GM18507 (cell line): ENCODE measurements at regions not wholly inside any gene's neighbourhood (a gene's known extent, or its start where the extent isn't known, plus 50 kb on each side); places are given as distances from the start of the nearest gene placed in this dataset.
A peak's percentile ranks its signal among the peaks of the same experiment; 100 is the strongest.

ENCODE experiments used
- DNase-seq: peaks from one replicate; pipeline ENCODE4 v3.0.0; 2011; ENCODE audit warnings: low read depth; ENCODE audit not compliant: insufficient read length; ENCODE audit errors: extremely low spot score
- FAIRE-seq: peaks from 2 replicates; lab custom pipeline; 2011; peaks lifted over from hg19 to GRCh38; lab: Jason Lieb, UNC

DNA sequence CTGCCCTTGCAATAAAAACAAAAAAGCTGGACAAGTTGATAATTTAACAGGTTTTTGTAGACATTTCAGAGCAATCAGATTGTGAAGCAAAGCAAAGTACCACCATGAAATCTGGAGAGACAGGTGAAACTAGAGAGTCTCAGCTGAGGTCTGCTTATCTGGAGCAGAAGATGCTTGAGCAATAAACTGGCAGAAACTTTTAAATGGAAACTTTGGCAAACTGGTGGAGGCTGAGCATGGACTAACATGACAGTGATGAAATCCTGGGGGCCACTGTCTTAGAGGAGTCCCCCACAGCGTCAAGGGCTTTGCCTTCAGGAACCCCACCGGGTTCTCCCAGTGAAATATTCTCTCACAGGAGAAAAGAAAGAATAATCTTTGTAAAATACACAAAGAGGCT is 416.3 kb upstream of the B3GALT2 start:
- FAIRE-seq (no peak), DNase-seq (no peak)

DNA sequence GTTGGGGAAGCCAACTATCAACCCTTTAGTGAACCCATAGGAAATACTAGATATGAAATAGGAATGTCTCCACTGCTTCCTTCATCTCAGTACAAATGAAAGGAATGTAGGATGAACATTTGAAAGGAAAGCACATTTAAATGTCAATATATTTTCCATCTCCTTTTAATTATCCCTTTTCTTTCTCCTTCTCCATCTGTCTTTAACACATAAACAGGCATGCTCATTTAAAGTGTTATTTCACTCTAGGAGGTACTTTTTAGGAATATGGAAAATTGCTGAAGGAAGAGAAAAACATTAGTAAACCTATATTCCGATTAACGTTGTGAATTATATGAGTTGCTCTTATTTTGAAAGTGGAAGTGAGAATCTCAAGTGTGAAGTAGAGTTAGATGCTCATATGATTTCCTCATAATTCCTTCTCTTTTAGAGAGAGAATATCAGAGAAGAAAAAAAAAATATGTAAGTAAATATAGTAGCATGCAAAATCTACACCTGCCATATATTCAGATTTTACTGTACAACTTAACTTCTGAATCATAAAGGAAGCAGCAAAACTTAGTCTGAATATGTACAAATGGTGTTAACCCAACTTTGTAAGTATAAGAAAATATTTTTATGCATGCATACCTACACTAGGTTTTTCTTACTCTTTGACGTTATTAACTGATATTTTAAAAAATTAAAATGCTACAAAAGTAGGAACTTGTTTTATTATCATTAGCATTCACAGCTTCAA is 406.9 kb upstream of the B3GALT2 start:
- FAIRE-seq: no peak

DNA sequence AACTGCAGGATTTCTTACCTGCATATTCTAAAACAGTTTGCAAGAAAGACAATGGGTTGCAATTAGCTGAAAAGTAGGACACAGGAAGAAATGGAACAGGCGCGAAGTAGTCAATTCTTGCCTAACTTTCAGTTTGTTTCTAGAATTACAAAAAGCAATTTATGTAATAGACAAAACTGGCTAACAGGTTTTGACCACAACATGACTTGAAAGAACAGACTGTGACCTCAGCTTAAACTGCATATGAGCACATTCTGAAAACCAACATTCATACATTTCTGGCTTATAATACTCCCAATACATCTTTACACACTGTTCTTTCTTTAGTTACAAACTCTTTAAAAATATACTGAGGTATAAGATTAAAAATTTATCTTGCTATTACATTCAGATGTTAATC is 405.9 kb upstream of the B3GALT2 start:
- DNase-seq (no peak), FAIRE-seq (no peak)

More for the DNA sequence above, 406.9 kb upstream of the B3GALT2 start:
- no peak for DNase-seq

DNA sequence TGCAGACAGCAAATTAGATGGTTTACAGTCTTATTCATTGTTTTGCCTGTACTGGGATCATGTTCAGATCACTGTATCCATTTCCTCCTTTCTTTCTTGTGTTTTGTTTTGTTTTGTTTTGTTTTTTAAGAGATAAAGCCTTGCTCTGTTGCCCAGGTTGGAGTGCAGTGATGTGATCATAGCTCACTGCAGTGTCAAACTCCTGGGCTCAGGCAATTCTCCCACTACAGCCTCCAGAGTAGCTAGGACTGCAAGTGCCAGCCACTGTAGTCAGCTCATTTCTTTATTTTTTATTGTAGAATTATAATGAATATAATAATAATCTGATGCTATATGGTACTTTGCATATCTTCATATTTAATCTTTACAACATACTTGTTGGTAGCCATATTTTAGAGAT is 403.7 kb upstream of the B3GALT2 start:
- no peak for FAIRE-seq
- no peak for DNase-seq

DNA sequence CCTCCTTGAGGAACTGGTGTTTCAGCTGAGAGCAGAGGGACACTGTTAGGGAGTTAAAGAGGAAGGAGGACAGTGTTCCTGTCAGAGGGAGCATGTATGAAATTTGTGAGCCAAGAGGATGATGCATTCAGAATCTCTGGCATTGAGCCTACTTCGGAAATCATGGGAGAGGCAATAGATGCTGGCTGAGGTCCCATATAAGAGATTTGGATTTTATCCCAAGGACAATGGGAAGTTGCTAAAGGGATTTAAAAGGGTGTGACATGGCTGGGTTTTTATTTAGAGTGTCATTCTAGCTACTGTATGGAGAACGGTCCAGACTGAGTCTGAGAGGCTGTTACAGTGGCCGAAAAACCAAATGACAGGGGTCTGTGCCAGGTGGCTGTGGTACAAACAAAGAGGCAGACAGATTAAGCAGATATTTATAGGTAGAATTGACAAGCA is 403.2 kb upstream of the B3GALT2 start:
- DNase-seq: no peak
- no peak for FAIRE-seq

DNA sequence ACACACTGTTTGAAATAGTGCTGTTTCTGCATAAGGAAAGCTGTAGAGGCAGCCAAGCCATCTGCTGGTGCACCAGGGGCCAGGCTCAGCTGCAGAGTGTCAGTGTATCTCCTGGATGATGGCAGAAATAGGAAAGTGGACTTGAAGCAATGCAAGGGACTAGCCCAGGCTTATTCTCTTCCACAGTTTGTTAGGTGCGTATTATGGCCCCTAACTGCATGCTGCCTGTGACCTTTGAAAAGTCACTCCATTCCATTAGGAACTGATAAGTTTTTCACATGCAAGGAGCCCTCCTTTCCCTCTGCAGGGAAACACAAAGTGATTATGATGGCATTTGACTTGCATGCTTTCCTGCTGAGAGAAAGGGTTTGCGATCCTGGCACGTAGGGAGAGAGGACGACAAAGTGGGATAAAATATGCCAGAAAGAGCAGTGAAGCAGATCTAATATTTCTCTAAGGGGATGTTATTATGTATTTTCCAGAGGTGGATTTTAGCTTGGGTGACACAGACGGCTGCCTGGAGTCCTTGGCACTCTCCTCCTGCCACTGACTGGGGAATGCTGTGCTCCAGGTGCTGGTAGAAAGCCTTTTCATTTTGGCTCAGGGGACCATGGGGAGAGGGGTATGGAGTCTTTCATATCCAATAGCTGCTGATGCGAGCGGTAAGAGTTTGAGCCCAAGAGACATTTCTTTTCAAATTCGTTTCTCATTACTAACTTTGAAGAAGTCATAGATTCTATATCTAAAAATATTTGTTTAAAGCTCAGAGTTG is 402.1 kb upstream of the B3GALT2 start:
- DNase-seq: no peak
- FAIRE-seq: no peak

DNA sequence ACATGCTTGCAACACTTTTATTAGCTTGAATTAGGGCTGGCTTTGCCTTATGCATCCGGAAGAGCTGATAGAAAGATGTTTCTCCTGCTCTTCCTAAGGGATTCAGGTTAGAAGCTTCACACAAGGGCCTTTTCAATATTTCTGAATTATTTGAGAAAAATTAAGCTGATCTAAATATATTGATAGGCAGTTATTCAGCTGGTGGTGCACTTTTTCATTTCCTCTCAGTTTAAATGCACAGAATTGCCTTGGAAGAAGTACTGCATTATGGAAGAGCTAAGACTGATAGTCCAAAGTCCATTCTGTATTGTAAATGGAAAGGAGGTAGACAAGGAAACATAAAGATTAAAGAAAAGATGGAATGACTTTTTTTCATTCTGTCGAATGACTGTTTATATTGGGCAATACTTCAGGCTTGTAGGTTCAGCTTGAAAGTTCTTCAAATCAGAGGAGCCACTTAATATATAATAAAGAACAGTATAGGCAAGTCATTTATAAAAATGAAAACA is 398.4 kb upstream of the B3GALT2 start:
- no peak for FAIRE-seq

DNA sequence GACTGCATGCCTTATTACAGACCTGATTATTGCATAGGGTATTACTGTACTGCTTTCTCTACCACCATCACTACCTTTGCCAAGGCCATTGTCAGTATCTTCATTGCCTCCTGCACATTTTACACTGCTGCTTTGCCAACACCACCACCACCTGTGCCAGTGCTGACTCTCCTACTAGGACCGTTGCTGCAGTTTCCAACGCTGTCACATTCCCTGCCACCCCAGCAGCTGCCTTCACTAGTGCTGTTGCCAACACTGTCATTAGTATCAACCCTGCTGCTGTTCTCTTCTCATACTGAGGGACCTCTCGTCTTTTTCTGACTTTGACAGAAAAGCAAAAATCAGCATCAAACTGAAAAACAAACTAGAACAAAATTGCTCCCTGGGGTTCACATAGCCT is 394.9 kb upstream of the B3GALT2 start:
- DNase-seq (no peak), FAIRE-seq (peak; percentile 12)

More for the DNA sequence above, 398.4 kb upstream of the B3GALT2 start:
- DNase-seq: no peak

DNA sequence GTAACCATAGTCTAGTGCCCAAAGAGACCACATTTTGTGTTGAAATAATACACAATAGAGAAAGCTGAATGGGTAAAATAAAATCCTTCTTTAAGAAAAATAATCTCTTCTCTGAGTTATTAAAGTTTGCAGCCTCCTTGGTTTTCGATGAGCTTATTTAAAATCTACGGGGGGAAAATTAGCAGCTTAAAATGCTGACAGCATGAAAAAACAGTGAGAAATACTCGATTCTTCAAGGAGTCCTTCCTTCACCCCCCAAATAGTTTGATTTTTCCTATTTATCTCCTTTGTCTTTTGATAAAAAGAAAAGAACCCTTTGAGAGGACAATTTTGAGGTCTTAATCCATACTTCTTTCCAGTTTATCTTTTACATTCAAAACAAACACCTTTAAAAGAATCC is 394.0 kb upstream of the B3GALT2 start:
- DNase-seq: no peak
- no peak for FAIRE-seq

DNA sequence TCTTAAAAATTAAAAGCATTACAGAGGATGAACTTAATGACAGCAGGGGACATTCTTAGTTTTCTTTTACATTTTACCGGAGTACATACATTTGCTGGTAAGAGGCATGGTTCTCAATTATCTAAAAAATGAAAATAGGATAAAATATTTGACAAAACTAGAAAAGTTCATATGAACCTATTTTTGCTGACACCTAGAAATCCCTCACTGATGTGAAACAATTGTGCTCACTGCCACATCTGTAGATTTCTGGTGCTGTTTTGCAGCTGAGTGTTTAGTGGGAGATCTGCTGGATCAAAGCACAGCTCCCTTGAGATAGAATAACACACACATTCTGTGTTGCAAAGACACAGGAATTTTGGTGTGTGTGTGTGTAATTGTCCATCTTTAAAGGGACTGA is 392.9 kb upstream of the B3GALT2 start:
- FAIRE-seq: no peak
- DNase-seq: no peak

DNA sequence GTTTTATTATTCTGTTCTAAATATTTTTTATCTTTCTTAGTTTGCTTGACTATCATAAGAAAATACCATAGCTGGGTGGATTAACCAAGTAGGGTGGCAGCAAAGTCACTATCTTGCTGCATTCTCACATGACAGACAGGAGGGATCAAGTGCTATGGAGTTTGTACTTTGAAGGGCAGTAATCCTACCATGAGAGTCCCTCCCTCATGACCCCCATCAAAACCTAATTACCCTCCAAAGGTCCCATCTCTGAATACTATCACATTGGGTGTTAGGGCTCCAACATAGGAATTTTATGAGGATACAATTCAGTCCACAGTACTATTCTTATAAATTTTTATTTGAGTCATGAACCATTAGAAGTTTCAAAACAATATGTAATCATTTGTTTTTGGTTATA is 388.5 kb upstream of the B3GALT2 start:
- FAIRE-seq (no peak), DNase-seq (no peak)

DNA sequence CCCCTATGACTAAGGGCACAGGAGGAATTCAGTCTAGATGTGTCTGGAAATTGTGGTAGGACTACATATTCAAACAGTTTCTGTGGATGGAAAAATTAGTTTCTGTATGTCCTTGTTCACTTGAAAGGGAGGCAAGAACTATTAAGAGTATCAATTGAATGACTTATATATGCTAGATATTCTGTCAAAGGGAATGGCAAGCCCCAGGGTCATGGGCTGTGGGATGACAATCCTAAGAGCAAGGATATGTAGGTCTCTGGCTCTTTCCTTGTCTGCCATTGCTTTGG is 383.5 kb upstream of the B3GALT2 start:
- FAIRE-seq (no peak), DNase-seq (no peak)

DNA sequence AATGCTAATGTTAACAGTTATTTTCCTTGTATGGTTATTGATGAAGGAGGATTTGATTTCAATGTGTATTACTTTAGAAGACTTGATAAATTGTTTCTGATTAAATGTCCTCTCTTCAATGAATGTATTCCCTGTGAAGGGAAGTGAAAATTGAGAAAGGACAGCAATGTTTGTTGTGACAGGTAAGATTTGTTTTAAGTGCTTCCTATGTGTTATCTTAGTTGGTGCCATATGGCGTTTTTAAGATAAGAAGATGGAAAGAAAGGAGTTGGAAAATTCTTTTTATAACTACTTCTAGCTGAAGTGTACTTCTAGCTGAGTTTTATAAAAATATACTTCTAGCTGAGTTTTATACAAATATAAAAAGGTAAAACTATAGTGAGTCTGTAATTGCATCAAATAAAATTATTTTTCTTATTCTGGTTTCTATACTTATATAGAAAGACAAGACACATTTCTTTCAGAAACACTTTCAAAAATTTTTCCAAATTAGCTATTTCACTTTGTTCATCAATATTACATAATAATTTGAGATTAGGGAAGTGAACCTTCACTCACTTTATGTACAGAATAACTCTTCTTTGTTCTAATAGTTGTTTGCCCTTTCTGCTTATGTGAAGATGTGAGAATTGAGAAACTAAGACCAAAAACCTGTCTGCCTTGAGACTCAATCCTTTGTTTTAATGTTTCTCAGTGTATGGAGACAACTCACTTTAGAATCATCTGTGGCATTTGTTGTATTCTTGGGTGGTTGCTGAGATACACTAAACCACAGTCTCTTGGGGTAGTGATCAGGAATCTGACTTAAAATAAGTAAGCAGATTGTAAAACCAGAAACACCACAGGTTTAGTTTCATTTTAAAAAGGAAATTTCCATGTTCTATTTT is 382.9 kb upstream of the B3GALT2 start:
- DNase-seq (no peak), FAIRE-seq (no peak)

DNA sequence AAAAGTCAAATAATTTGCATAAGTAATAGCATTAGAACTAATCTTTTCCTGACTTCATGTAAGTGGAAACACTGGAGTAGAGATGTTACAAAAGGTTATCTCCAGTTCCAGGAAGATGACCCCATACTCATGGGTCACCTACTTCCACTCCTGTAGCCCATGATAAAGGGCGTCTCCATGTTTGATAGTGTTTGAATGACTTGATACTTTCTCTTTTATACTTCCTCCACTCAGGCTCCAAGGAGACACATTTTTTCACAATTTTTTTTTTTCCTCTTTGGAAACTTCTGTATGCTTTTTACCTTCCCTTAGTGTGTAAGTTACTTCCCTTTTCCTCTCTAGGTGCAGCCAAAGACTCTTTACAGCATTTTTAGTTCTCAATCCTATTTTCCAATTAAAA is 382.1 kb upstream of the B3GALT2 start:
- FAIRE-seq (no peak), DNase-seq (no peak)

DNA sequence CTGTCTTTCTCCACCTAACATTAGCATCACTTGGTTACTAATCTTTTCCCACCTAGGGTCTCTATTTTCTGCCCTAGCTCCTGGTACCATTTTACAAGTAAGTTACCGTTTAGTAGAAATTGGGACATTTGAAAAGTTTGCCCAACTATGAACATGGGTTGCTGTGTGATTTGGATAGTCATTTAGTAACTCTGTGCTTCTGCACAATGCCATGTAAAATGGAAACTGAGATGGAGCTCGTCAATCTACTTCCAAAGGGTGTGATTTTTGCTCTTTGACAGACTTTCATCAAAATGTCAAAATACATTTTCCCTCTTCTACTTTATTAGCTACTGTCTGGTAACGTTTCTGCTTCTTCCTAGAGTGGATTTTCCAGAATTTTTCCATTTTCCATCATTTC is 381.5 kb upstream of the B3GALT2 start:
- no peak for DNase-seq
- no peak for FAIRE-seq

DNA sequence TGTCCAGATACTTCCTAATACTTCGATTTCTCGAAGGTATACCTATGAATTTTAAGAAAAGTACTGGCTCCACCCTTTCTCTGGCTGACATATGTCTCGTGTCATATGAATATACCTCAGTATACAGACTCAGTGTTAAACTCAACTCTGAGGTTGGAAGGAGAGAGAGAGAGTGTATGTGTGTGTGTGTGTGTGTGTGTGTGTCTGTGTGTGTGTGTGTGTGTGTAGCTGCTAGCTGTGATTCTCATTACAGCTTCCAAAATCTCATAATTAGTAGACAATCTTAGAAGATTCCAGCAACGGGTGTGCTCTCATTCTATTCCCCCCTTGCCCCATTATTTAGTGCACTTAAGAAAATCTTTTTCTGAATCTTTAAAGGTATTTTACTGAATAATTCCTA is 380.3 kb upstream of the B3GALT2 start:
- DNase-seq (no peak), FAIRE-seq (no peak)

DNA sequence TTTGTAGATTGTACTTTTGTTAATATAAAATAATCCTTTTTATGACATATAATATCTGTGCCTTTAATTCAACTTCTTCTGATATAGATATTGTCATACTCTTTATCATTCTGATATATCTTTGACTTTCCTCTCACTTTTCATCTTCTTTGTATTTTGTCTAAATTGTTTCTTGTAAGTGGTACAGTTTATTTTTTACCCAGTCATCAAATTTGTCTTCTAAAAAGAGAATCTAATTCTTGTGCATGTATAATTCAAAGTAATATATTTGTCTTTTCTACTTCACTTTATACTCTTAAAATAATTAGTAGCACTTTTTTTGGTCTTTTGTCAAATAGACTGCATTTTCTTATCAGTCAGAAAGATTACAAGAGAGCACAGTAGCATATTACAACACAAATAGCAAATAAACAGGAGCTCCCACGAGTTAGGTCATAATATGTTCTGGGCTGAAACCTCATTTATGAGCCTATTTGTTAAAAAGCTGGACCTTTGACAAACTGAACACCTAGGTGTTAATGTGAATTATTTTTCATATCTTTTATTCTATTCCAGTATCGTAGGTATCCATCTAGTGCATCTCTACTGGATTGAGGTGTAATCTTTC is 379.7 kb upstream of the B3GALT2 start:
- FAIRE-seq: no peak
- DNase-seq: no peak

DNA sequence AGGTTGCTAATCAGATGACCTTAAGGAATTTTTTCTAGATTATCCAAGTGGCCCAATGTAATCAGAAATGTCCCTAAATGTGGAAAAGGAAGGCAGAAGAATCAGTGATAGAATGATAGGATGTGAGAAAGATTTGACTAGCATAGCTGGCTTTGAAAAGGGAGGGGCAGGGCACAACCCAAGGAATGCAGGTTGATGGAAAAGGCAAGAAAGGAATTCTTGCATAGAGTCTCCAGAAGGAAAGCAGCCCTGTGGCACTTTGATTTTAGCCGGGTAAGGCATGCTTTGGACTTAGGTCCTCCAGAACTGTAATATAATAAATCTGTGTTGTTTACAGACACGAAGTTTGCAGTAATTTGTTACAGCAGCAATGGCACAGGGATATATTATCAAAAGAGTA is 375.7 kb upstream of the B3GALT2 start:
- no peak for DNase-seq

DNA sequence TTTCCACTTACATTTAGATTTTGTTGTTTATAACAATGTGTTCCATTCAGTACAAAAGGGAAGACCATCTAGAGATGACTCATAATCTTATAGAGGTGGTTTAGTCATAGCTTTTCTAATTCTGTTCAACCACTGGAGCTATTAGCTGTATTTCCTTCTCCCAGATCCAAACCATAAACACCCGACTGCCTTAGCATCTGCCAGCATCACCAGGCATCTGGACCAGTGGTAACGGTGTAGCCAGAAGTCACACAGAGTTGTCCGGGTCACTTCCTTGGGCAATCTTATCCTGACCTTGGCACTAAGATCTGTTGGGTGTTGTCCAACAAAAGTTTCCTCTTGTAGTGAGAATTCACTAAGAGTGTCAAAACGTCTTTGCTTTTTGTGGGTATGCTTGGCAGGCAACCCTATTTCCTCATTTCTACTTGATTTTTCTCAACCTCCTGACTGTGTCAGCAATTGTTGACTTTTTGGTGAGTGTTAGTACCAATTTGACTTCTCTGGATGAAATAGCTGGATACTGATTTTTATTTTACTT is 372.1 kb upstream of the B3GALT2 start:
- no peak for FAIRE-seq
- DNase-seq: no peak

More for the DNA sequence above, 375.7 kb upstream of the B3GALT2 start:
- no peak for FAIRE-seq
